ENCODE measurements at regions not wholly inside any gene's neighbourhood (a gene's known extent, or its start where the extent isn't known, plus 50 kb on each side); places are given as distances from the start of the nearest gene placed in this dataset.

DNA sequence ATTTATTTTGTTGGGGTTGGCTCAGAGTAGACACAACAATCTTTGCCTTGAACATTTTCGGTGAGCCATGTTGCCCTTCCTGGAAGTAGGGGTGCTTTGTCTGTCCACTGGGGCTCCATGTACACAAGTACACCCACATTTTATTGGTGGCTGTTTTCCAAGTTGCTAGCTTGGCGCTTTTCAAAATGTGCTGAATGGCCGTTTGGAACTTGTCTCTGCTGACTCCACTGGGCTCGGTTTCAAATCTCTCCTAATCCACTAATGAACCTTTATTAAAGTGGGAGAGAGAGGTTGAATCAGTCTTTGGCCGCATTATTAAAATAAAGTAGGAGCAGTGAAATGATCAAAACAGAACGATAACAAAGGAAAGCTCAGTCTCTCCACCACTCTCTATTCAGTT lies 64.6 kb upstream of the TAF11L2 start:
- ATAC-seq (ENCODE audit: low read depth) (no peak), DNase-seq (no peak)
- no peaks in the 10 kb centered on the region for H3K36me3 ChIP-seq (ENCODE audit: control insufficient read depth, insufficient read depth, low read length)
- H3K27ac ChIP-seq (ENCODE audit: insufficient read depth, low read length): no peak overlapping the region
- H3K23ac ChIP-seq (ENCODE audit: low read depth, low read length): no peak overlapping the region
- dilution Hi-C loops (cut with HindIII; ENCODE audit: low sequenced_read_pairs, unreplicated experiment) (no loop called here), intact Hi-C loops (cut with micrococcal nuclease) (no loop called here), in situ Hi-C loops (cut with MboI; ENCODE audit: low sequenced_read_pairs) (no loop called here)
- H2BK15ac ChIP-seq (ENCODE audit: low read depth, low read length): no peak overlapping the region
- no peak overlapping the region for H2BK20ac ChIP-seq (ENCODE audit: low read depth, low read length)
- H3K4me2 ChIP-seq (ENCODE audit: low read depth, low read length): no peak overlapping the region
- H3K9me3 ChIP-seq (ENCODE audit: control insufficient read depth, insufficient read depth, low read length): no peaks in the 10 kb centered on the region
- no peaks in the 10 kb centered on the region for H4K20me1 ChIP-seq (ENCODE audit: insufficient read depth, low read length)
- H2AK9ac ChIP-seq (replicated peaks; ENCODE audit: low read depth, low read length, poor library complexity): no peak overlapping the region
- no peaks in the 10 kb centered on the region for H3K9me1 ChIP-seq (ENCODE audit: insufficient read depth, low read length)
- no peak overlapping the region for H3K4me3 ChIP-seq (ENCODE audit: insufficient read depth, low read depth, low read length)
- H4K5ac ChIP-seq (ENCODE audit: low read depth, low read length): no peak overlapping the region
- no peak overlapping the region for H3K9ac ChIP-seq (ENCODE audit: low read depth, low read length)
- H3K27me3 ChIP-seq (ENCODE audit: control insufficient read depth, insufficient read depth, low read length): peaks cover 4% of the 10 kb centered on the region
- H2AFZ ChIP-seq (replicated peaks; ENCODE audit: low read length, poor library complexity): no peak overlapping the region
- H3K18ac ChIP-seq (ENCODE audit: low read depth, low read length): no peak overlapping the region
- H2BK120ac ChIP-seq (ENCODE audit: low read depth, low read length): no peak overlapping the region
- TF ChIP-seq ELK1 (IDR thresholded peaks at IDR 0.05; ENCODE audit: borderline replicate concordance, low read depth, low read length): no peak
- TF ChIP-seq MXI1 (IDR thresholded peaks at IDR 0.05; ENCODE audit: borderline replicate concordance, low read depth, low read length): no peak
- no peak for TF ChIP-seq FOS (IDR thresholded peaks at IDR 0.05; ENCODE audit: low read depth, low read length)
- no peak for TF ChIP-seq BHLHE40 (IDR thresholded peaks at IDR 0.05; ENCODE audit: low read depth, low read length)
- TF ChIP-seq, protein P1, sequence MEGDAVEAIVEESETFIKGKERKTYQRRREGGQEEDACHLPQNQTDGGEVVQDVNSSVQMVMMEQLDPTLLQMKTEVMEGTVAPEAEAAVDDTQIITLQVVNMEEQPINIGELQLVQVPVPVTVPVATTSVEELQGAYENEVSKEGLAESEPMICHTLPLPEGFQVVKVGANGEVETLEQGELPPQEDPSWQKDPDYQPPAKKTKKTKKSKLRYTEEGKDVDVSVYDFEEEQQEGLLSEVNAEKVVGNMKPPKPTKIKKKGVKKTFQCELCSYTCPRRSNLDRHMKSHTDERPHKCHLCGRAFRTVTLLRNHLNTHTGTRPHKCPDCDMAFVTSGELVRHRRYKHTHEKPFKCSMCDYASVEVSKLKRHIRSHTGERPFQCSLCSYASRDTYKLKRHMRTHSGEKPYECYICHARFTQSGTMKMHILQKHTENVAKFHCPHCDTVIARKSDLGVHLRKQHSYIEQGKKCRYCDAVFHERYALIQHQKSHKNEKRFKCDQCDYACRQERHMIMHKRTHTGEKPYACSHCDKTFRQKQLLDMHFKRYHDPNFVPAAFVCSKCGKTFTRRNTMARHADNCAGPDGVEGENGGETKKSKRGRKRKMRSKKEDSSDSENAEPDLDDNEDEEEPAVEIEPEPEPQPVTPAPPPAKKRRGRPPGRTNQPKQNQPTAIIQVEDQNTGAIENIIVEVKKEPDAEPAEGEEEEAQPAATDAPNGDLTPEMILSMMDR (conservative IDR thresholded peaks at IDR 0.05; ENCODE audit: low read depth, low read length): no peak
- no peak overlapping the region for H2BK5ac ChIP-seq (ENCODE audit: low read depth, low read length, poor library complexity, severe bottlenecking)
- peaks cover 2% of the 10 kb centered on the region; the same call in 1 of the 2 replicates for H3K4me1 ChIP-seq (ENCODE audit: control insufficient read depth, insufficient read depth, low read length)
- H2AK5ac ChIP-seq (ENCODE audit: low read depth, low read length): no peak overlapping the region
- no TSS peak for BruUV-seq (replicated peaks)
- no peaks in the 10 kb centered on the region for H3K79me1 ChIP-seq (ENCODE audit: low read depth in 1 of 2, low read length in 2 of 2)
- no peak overlapping the region for H3K4ac ChIP-seq (ENCODE audit: low read depth, low read length)
- CTCF ChIA-PET: no interaction called here
- no CpG with 5 or more reads among the region's 6 CpGs for WGBS, 2 experiments (ENCODE audit: extremely low coverage in 2 of 2, insufficient read length in 1 of 2)
- H3K56ac ChIP-seq (ENCODE audit: extremely low read depth, insufficient read depth, low read length): no peak overlapping the region
- no peak overlapping the region for H3K14ac ChIP-seq (replicated peaks; ENCODE audit: low read depth, low read length)
- POLR2A ChIA-PET (ENCODE audit: unreplicated experiment): interaction anchor here (0.6 kb wide), 1 partner anchor 9 kb away, joined by 4 read pairs; no protein-coding TSS in a partner anchor
- H4K91ac ChIP-seq (ENCODE audit: insufficient read depth, low read depth, low read length): no peak overlapping the region
- no peak overlapping the region for H4K8ac ChIP-seq (ENCODE audit: low read depth in 2 of 2, low read length in 2 of 2)

Measured in IMR-90 (cell line).